Spleen (tissue), 7 donors: ENCODE measurements at regions not wholly inside any gene's neighbourhood (a gene's known extent, or its start where the extent isn't known, plus 50 kb on each side); places are given as distances from the start of the nearest gene placed in this dataset.
"Not testable (repeated sequence)": the region's sequence is repeated elsewhere in the genome, so short reads cannot be mapped to it uniquely, and the experiment has no call there.

ENCODE experiments used
- CTCF ChIP-seq, 11 experiments: fragments of 200-600 bp in 7 of 11; fragments of 450-650 bp in 4 of 11; sonication (generic) in 4 of 11; IDR thresholded peaks in 8 of 11; conservative IDR thresholded peaks in 3 of 11; 1 replicate in 7 of 11; 2 replicates in 4 of 11; pipeline versions ENCODE4 v1.4.0 to v1.8.0; 2016 to 2021; ENCODE audit warnings: antibody characterized with exemption in 11 of 11, inconsistent platforms in 4 of 11, mild to moderate bottlenecking in 1 of 11
- POLR2A ChIP-seq, 3 donors: fragments of 450-650 bp; IDR thresholded peaks; one replicate each; pipeline ENCODE4 v1.5.1; 2017; ENCODE audit warnings: antibody characterized with exemption in 3 of 3, mild to moderate bottlenecking in 1 of 3
- donor health status: DM: no; HTN: no; CAD: no; lungs with moderate emphysema.
- donor health status: DM: no; HTN: no; CAD: no.
- donor health status: DM: no; HTN: no; CAD: no.

GRCh38 chr6:167219079-167219478, 61.3 kb upstream of the GPR31 start:
- TF ChIP-seq CTCF (IDR thresholded peaks at IDR 0.05 in 8 of 11, conservative IDR thresholded peaks at IDR 0.05 in 3 of 11); POLR2A (IDR thresholded peaks at IDR 0.05): not testable (repeated sequence)
